Activated effector memory CD4-positive, alpha-beta T cell treated with anti-CD3 and anti-CD28 coated beads, Interleukin-2, amount 50 U/mL, for 16 hours (primary cell): ENCODE measurements at regions not wholly inside any gene's neighbourhood (a gene's known extent, or its start where the extent isn't known, plus 50 kb on each side); places are given as distances from the start of the nearest gene placed in this dataset.
A peak's percentile ranks its signal among the peaks of the same experiment; 100 is the strongest.

Experiments used
- DNase-seq: peaks from one replicate; pipeline ENCODE4 v3.0.0-alpha.2; 2020

DNA sequence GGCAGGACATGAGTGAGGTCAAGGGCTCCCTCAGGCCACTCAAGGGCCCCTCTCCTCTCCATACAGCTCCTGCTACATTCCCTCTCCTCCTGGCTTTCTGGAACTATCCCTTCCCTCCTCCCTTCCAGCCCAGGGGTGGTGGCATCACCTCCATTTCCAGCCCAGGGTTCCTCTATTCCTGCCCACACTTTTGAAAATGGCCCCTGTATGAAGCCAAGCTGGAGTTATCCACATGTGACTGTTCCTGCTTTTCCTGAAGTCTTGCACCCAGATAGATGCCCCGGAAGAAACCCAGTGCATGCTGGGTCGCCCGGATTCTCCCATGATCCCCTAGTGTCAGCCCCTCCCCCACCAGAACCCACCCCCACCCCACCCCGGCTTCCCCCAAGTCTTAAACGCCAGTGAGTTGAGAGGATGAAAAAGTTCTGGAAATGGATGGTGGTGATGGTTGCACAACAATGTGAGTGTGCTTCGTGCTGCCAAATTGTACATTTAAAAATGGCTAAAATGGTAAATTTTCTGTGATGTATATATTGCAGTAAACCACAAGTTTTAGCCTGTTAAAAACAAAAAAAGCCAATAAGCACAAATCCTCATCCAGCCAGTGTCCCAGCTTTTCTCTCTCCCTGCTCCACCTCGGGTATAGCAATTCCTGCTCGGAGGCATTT is 136.9 kb downstream of the SCARB1 start:
- DNase-seq, result no peak

DNA sequence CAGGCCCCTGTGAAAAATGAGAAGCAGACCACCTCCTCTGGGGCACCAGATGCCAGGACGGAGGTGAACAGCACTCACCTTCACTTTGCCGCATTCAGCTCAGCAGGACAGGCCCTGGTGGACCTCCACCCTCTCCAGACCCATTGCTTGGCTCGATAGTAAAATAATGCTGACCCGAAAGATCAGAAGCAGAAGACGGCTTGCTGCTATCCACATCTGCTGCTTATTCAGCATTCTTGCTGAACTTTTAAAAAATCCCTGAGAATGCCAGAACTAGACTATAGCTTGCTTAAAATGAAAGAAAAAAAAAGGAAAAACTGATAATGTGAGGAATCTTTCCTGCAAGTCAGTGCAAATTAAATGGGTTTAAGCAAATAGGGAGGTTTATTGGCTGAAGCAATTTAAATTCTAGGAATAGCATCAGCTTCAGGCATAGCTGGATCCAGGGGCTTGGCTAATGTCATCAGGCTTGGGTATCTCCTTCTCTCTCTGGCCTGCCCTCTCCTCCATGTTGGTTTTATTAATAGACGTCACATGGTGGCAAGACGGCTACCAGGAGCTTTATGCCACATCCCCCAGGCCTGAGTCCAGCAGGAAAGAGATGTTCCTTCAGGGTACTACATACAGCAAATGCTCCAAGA is 137.9 kb downstream of the SCARB1 start:
- no peak for DNase-seq

DNA sequence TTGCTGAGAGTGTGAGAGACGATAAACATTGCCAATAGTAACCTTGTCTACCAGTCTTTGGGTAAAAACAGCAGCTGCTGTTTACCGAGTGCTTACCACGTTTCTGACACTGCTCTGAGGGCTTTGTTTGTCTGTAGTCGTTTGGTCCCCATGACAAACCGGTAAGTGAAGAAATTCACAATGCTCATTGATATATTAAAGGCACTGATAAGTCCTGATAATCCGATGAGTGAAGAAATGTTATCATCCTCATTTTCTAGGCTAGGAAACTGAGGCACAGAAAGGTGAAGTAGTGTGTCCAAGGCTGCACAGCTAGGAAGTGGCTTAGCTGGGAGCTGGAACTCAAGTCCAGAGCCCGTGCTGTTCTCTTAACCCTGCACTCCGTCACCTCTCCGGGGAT is 138.6 kb downstream of the SCARB1 start:
- no peak for DNase-seq

DNA sequence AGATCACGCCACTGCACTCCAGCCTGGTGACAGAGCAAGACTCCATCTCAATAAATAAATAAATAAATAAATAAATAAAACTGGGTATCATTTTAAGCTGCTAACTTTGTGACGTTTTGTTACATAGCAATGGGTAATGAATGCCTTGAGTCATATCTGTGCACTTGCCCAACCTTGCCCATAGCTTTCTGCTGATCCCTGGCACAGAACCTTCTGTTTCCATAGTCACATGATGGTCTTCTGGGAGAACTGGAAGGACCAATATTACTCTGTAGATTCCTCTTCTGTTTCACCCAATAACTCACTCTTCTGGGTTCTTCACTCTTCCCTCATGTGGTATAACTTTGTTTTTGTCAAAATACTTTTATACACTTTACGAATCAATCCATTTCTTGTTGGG is 140.8 kb downstream of the SCARB1 start:
- no peak for DNase-seq

DNA sequence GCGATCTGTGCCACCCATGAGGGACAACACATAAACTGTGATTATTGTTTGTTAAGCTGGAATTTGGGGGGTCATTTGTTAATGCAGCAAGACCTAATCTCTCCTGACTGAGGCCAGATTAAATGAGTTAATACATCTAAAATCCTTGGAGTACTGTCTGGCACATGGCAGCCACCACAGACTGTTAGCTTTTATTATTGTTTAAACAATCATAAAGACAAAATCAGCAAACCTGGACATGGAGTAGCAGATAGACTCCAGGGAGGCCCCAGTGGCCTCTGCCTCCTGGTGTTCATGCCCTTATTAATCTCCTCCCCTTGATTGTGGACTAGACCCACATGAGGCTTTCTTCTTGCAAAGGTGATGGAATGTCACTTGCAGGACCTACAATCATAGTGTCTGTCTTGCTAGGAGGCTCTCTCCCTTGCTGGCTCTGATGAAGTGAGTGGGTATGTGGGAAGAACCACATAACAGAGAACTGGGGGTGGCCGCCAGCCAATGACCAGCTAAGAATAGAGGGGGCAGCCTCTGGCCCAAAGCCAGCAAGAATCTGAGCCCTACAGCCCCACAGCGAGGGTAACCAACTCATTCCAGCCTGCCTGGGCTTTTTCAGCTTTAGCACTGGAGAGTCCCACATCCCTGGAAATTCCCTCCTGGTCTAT is 142.0 kb downstream of the SCARB1 start:
- no peak for DNase-seq

DNA sequence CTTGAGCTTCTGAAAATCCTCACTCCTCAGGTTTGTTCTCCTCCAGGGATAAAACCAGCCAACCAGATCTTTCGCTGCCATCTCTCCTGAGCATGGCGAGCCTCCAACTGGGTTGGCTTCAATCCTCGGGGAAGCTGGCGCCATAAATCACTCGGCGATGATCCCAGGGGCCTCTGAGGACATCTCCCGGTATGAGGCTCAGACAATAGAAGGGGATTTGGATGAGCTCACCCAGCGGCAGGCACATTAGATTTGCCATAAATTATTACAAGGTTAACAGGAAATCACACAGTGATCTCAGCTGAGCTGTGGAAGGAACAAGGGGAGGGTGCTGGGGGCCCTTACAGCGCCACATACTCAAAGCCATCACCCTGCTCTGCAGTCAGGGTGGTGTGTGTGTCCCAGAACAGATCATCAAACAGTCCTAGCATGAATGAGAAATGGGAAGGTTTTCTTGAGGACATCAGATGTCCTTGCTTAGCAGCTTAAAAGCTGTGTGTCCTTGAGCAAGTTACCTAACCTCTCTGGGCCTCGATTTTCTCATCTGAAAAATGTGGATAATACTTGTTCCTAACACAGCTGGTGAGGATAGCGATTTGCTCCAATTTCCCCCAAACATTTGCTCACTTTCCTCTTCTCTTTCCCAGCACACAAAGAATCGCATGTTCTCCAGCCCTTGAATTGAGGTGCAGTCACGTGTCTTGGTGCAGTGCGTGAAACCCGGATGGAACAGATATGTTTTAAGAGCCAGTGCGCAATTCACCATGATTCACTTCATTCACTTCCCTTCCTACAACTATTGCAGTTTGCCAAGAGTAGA is 142.8 kb downstream of the SCARB1 start:
- DNase-seq, result no peak

DNA sequence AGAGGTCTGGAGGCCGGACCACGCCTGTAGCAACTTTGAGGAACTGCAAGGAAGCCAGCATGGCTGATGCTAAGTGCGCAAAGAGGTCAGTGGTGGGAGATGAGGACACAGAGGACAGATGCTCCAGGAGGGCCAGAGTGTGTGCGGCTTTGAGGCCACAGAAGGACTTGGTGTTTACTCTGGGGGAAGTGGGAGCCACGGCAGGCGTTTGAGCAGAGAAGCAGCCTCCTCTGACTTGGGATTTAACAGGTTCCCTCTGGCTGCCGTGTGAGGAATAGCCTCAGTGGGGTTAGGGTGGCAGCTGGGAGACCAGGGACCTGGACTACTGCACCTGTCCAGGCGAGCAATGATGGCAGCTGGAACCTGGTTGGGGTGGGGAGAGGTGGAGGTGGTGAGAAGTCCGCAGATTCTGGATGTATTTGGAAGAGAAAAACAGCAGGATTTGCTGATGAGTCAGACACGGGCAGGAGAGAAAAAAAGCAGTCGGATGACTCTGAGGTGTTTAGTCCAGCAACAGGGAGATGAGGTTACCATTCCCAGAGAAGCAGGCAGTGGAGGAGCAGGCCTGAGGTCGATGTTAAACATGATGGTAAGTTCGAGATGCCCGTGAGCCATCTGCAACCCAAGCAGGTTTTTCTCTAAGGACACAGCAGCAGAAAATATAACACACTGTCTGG is 143.5 kb downstream of the SCARB1 start:
- DNase-seq, result no peak

DNA sequence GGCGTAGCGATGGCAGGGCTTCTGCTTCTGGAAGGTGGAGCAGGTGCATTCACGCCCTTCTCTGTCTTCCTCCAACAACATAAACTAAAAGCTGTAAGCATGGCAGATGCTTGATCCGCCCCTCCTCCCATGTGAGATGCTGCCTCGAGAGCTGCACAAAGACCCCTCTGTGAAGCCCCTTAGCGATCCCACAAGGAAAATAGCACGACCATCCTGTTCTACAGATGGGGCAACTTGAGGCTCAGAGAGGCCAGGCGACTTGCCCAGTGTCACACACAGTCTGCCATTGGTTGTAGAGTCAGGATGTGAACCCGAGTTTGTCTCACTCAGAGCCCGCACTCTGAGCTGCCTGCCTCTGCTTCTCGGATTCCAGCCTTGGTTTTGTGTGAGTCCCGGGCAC is 144.4 kb downstream of the SCARB1 start:
- no peak for DNase-seq

DNA sequence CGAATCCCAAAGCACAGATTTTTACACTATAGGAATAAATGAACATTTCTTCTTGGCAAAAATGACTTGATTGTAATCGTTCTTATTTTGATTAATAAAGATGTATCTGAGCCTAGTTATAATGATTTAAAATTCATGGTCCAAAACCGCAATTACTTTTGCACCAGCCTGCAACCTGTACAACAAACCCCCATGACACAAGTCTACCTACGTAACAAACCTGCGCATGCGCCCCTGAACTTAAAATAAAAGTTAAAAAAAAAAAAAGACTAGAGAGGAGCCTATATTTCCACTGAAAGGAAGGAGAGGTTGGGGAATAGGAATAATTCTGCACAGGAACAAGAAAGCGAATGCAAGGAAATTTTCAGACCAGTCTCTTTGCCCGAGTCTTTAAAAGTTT is 145.2 kb downstream of the SCARB1 start:
- DNase-seq, result no peak

DNA sequence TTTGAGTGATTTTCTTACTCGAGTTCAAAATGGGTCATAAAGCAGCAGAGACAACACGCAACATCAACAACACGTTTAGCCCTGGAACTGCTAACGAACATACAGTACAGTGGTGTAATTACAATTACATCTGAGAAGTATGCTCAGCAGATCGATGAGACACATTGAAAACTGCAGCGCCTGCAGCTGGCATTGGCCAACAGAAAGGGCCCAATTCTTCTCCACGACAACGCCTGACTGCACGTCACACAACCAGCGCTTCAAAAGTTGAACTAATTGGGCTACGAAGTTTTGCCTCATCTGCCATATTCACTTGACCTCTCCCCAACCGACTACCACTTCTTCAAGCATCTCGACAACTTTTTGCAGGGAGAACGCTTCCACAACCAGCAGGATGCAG is 145.6 kb downstream of the SCARB1 start:
- DNase-seq, result no peak

DNA sequence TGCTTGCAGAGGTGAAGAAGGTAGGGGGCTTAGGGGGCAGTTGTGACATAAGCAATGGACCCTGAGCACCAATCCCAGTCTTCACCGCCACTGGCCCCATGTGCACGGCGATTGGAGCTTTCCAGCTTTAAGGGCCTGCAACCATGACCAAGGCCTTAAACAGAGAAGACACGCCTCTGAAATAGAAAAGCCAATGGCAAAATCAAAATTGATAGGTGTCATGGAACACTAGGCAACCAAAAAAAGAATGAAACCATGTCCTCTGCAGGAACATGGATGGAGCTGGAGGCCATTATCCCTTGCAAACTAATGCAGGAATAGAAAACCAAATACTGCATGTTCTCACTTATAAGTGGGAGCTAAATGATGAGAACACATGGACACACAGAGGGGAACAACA is 146.3 kb downstream of the SCARB1 start:
- no peak for DNase-seq

DNA sequence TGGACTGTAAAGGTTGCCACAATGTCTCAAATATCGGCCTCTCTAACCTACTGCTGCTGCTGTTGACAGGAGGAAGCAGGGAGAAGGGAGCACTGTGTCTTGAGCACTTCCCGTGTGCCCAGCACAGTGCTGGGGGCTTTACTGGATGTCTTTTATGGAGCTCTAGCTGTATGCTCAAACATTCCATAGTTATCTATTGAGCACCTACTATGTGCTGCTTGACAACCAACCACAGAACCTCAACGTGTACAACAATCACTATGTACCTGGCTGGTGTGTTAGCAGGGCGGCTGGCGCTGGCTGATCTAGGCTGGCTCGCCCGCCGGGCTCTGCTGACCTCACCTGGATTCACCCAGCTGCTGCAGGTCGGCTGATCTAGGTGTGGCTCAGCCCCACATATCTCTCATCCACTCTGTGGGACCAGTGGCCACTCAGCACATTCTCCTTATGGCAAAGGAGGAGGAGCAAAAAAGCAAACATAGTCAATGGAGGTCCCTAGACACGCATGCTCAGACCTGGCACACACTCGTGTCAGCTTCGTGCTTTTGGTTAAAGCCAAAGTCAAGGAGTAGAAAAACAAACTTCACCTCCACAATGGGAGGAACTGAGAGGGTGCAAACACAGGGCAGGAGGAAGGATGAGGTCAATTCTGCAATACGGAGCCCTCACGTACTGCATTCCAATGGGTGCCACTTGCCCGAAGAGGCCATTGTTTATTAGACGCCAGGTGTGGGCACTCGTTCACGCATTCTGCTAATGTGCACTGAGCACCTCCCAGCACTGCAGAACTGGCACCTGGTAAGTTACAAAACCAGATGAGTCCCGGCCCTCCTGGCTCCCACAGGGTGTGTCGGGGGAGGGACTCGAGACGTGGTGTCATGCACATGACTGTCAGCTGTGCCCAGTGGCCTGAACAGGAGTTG is 147.2 kb downstream of the SCARB1 start:
- DNase-seq, result no peak

DNA sequence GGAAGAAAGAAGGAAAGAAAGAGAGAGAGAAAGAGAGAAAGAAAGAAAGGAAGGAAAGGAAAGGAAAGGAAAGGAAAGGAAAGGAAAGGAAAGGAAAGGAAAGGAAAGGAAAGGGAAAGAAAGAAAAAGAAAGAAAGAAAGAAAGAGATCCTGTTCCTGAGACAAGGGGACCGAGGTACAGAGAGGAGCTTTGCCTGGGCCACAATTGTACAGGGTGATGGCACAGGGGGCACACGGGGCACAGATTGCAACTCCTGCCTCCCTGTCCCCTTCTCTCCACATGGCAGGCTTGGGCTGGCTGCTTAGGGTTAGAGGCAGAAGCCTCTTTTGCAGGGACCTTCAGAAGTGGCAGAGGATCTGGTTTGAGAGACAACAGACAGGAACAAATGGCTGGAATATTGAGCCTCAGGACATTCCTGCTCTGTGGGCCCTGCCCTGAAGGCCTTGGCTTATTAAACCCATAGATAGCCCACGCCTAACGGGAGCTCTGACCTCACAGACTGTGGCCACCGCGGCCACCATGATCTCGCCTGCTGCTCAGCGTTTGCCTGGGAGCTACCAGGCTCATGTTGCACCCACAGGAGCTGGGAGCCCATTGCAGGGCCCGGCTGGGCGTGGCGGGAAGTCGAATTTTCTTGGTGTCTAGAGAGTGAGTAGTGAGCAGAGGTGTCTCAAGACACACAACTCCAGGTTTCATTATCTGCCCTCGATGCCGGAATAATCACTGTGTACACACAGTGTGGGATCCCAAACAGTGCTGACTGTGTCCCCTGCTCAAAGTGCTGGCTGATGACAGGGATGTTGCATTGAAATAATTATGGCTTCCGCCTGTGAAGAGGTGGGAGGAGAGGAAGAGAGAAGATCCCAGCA is 147.9 kb upstream of the NCOR2 start:
- DNase-seq, result no peak

DNA sequence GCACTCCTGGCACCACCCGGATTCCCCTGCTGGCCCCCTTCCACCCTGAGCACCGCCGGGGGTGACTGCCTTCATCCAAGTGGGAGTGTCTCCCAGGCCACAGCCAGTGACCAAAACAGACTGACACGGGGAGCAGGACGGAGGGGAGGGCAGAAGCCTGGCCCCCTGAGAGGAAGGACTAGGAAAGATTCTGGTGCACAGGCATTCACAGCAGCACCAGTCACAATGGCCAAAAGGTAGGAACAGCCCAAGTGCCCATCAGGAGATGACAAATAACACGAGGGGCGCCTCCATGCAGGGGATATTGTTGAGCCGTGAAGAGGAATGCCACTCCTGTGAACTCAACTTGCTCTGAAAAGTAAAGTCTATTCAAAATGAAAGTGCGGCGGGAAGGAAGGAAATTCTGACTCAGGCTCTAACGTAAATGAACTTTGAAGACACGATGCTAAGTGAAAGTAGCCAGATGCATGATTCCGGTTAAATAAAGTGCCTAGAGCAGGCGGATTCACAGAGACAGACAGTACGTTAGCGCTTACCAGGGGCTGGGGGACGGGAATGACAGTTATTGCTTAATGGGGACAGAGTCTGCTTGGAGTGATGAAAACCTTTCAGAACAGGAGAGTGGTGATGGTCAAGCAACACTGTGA is 146.1 kb upstream of the NCOR2 start:
- DNase-seq, result peak; percentile 79

DNA sequence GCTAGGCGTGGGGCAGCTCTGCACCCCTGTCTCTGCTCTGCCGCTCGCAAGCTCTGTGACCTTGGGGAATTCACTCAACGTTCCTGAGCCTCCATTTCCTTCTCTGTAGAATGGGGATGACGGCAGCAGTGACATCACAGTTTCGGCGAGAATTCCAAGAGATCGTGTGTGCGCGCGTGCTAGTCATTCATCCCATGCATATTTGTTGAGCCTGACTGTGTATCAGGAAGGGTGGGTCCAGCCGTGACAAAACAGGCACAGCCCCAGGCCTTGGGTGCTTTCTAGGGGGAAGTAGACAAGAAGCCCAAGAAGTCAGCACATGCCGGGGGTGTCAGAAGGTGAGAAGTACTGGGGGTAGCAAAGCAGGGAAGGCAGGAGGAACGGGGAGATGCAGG is 145.6 kb upstream of the NCOR2 start:
- DNase-seq, result no peak

DNA sequence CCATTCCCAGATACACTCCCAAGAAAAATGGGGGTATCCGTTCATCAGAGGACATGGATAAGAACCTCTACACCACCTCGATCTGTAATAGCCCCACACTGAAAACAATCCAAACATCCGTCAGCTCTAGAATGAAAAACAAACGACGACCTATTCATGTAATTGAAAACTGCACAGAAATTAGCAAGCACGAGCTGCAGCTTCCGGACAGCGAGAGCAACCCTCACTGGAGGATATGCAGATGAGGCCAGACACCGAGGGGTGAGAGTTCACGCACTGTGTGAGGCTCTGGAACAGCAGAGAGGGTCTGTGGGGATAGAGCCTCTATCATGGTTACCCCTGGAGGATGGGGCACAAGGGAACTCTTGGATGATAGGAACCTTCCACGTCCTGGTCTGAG is 143.9 kb upstream of the NCOR2 start:
- no peak for DNase-seq

DNA sequence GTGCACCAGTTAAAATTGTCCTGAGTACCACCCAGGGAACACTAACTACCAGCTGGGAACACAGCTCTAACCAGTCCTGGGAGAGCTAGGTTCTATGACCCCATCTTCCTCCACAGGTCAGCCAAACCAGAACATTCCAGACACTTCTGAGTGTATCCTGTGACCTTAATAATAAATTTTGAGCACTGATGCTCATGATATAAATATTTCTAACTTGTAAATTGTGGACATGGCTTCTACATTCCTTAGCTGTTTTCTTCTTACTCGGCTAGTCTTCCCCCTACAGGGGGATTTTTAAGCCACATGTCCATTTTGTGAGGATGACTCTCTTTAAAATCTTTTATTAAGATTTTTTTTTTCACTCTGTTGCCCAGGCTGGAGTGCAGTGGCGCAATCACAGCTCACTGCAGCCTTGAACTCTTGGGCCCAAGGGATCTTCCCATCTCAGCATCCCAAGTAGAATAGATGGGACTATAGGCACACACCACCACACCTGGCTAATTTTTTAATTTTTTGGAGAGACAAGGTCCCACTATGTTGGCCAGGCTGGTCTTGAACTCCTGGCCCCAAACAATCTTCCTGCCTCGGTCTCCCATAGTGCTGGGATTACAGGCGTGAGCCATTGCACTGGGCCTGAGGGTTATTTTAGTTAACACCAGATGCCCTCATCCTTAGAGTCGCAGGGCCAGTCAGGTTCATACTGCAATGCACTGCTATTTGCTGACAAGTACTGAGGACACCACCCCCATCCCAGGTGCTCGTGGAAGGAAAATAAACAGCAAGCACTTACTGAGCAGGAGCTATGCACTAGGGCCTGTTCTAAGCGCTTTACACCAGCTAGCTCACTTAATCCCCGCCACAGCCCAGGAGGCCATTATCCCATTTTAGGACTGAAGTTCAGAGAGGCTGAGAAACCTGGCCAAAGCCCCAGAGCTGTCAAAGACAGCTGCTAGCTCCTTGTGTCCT is 142.6 kb upstream of the NCOR2 start:
- DNase-seq, result no peak

DNA sequence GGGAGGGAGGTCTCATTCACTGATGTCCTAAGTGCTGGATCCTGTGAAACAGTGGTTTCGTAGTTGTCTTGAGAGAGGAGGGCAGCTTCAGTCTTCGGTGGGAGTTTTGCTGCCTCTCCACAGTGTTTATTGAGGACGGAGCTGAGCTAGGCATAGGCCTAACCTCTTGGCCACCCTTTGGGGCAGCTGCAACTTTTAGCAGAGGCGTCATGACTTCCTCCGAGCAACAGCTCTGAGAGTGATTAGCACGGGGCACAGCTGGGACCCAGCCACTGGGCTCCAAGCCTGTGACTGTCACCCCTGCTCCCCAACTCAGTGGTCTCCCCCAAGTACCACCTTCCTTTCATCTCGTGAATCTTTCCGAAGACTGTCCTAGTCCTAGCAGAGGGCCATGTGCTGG is 139.9 kb upstream of the NCOR2 start:
- DNase-seq, result no peak

DNA sequence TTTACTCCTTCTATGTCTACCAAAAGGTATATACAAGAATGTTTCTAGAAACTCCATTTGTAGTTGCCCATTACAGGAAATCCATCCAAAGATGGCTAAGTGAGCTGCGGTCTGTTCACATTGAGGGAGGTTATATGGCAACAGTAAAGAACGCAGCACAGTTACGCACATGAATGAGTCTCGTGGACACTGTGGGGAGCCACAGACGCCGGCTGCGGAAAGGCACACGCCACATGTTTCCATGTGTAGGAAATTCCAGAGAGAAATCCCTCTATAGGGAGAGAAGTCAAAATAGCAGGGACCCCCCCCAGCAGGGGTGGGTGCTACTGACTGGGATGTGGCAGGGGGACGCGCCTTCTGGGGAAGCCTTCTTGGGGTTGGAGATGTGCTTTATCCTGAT is 139.0 kb upstream of the NCOR2 start:
- DNase-seq, result no peak
